OCI-LY7 (cell line): ENCODE measurements at regions not wholly inside any gene's neighbourhood (a gene's known extent, or its start where the extent isn't known, plus 50 kb on each side); places are given as distances from the start of the nearest gene placed in this dataset.

Source experiments
- BruUV-seq: library from RNA; stranded (reverse); fragments of 400-500 nt; replicated peaks from 2 replicates; lab custom pipeline; 2021; lab: Mats Ljungman, UMichigan
- CTCF ChIA-PET: fragments of 300-600 bp; sonication (Branson Sonifier 250); formaldehyde crosslinking; loops from one replicate; lab custom pipeline; 2022; ENCODE audit warnings: antibody characterized with exemption; ENCODE audit not compliant: unreplicated experiment; lab: Charles Lee
- POLR2A ChIA-PET: fragments of 300-600 bp; sonication (Branson Sonifier 250); formaldehyde crosslinking; loops from one replicate; lab custom pipeline; 2022; ENCODE audit warnings: antibody characterized with exemption; lab: Charles Lee
- DNase-seq: peaks from one replicate; pipeline ENCODE4 v3.0.0-alpha.2; 2015; ENCODE audit warnings: low spot score
- H2AFZ ChIP-seq: fragments of 200-600 bp; sonication (generic), shearing (Covaris generic); 2 replicates; pipeline ENCODE4 v1.6.1; 2014; ENCODE audit warnings: mild to moderate bottlenecking, antibody characterized with exemption, low read length, moderate library complexity
- H3K27ac ChIP-seq: fragments of 200-600 bp; sonication (generic); 2 replicates; pipeline ENCODE4 v1.5.1; 2014; ENCODE audit warnings: mixed run types, low read depth, mild to moderate bottlenecking, moderate library complexity, low read length, inconsistent platforms; ENCODE audit not compliant: poor library complexity, severe bottlenecking
- H3K36me3 ChIP-seq: fragments of 200-600 bp; sonication (generic); 2 replicates; pipeline ENCODE4 v1.6.1; 2014; ENCODE audit warnings: mild to moderate bottlenecking, antibody characterized with exemption, low read length, moderate library complexity, mixed read lengths; ENCODE audit not compliant: insufficient read depth
- H3K4me1 ChIP-seq: fragments of 200-600 bp; sonication (generic); 2 replicates; pipeline ENCODE4 v1.5.1; 2014; ENCODE audit warnings: mild to moderate bottlenecking, low read length; ENCODE audit not compliant: insufficient read depth, poor library complexity, severe bottlenecking
- H3K4me2 ChIP-seq: fragments of 200-600 bp; sonication (generic); 2 replicates; pipeline ENCODE4 v1.6.1; 2014; ENCODE audit warnings: mild to moderate bottlenecking, low read length
- H3K4me3 ChIP-seq: fragments of 200-600 bp; sonication (generic); 2 replicates; pipeline ENCODE4 v1.5.1; 2014; ENCODE audit warnings: mild to moderate bottlenecking, low read depth, low read length; ENCODE audit not compliant: poor library complexity, severe bottlenecking
- H3K79me2 ChIP-seq: fragments of 200-600 bp; sonication (generic); 2 replicates; pipeline ENCODE4 v1.6.1; 2016; ENCODE audit warnings: low read depth, mild to moderate bottlenecking, low read length, moderate library complexity, mixed read lengths; ENCODE audit not compliant: insufficient read depth
- H3K9me2 ChIP-seq: fragments of 200-600 bp; sonication (generic); 2 replicates; pipeline ENCODE4 v1.6.1; 2016; ENCODE audit warnings: mild to moderate bottlenecking, low read length, mixed read lengths; ENCODE audit not compliant: insufficient read depth
- H3K9me3 ChIP-seq: fragments of 200-600 bp; sonication (generic); 2 replicates; pipeline ENCODE4 v1.6.1; 2014; ENCODE audit warnings: mild to moderate bottlenecking, mixed run types, low read length, mixed read lengths
- H4K20me1 ChIP-seq: fragments of 200-600 bp; sonication (generic); 2 replicates; pipeline ENCODE4 v1.6.1; 2014; ENCODE audit warnings: mild to moderate bottlenecking, antibody characterized with exemption, low read length, moderate library complexity, mixed read lengths; ENCODE audit not compliant: insufficient read depth
- CTCF ChIP-seq: fragments of 200-600 bp; sonication (generic); conservative IDR thresholded peaks from 2 replicates; pipeline ENCODE4 v1.5.1; 2014; ENCODE audit warnings: mild to moderate bottlenecking, antibody characterized with exemption, low read length, moderate library complexity, mixed read lengths
- EZH2phosphoT487 ChIP-seq: fragments of 200-600 bp; sonication (generic); IDR thresholded peaks from 2 replicates; pipeline ENCODE4 v1.6.1; 2018; ENCODE audit warnings: low read depth, borderline replicate concordance, mild to moderate bottlenecking, mixed run types, antibody characterized with exemption, low read length, moderate library complexity, mixed read lengths
- intact Hi-C: fragments of 100-400 bp; cut with micrococcal nuclease; formaldehyde crosslinking; loops from one replicate; pipeline ENCODE4 v1.10.0; 2022; ENCODE audit not compliant: unreplicated experiment

- no peaks in the 10 kb centered on the region for H3K36me3 ChIP-seq
- no peak overlapping the region for H3K4me3 ChIP-seq
- no peaks in the 10 kb centered on the region for H3K79me2 ChIP-seq
- no TSS peak for BruUV-seq
- no peaks in the 10 kb centered on the region for H3K4me1 ChIP-seq
- no peaks in the 10 kb centered on the region for H3K9me3 ChIP-seq
- no peak overlapping the region for H3K4me2 ChIP-seq
- DNase-seq, result no peak
- H3K9me2 ChIP-seq, result no peaks in the 10 kb centered on the region
- H4K20me1 ChIP-seq, result no peaks in the 10 kb centered on the region
- ChIA-PET CTCF (no interaction called here), POLR2A (no interaction called here)
- intact Hi-C loops, result no loop called here
- TF ChIP-seq CTCF (no peak), EZH2phosphoT487 (no peak)
- H2AFZ ChIP-seq, result no peak overlapping the region
- H3K27ac ChIP-seq, result no peak overlapping the region
These were observed 50.9 kb upstream of the RAB9B start for GRCh38 chrX:103882999-103883398.
